Colonic mucosa (tissue), 4 donors: ENCODE measurements at regions not wholly inside any gene's neighbourhood (a gene's known extent, or its start where the extent isn't known, plus 50 kb on each side); places are given as distances from the start of the nearest gene placed in this dataset.
"Not testable (repeated sequence)": the region's sequence is repeated elsewhere in the genome, so short reads cannot be mapped to it uniquely, and the experiment has no call there.

Experiments
- DNase-seq: peaks from one replicate; pipeline ENCODE4 v3.0.0-alpha.2; 2020
- H3K27ac ChIP-seq: fragments of 200-600 bp; one replicate; pipeline ENCODE4 v1.8.0; 2021
- H3K27me3 ChIP-seq: fragments of 200-600 bp; one replicate; pipeline ENCODE4 v1.8.0; 2021
- H3K36me3 ChIP-seq: fragments of 200-600 bp; one replicate; pipeline ENCODE4 v1.8.0; 2021
- H3K4me1 ChIP-seq: fragments of 200-600 bp; one replicate; pipeline ENCODE4 v1.8.0; 2021; ENCODE audit warnings: mild to moderate bottlenecking
- H3K4me3 ChIP-seq: fragments of 200-600 bp; one replicate; pipeline ENCODE4 v1.8.0; 2021
- H3K9ac ChIP-seq, 2 donors: one replicate each; pipeline ENCODE4 v1.7.0; 2013; ENCODE audit warnings: control low read depth in 2 of 2, low read depth in 2 of 2, low read length in 2 of 2
- H3K9me3 ChIP-seq: fragments of 200-600 bp; one replicate; pipeline ENCODE4 v1.8.0; 2021
- CTCF ChIP-seq: fragments of 200-600 bp; IDR thresholded peaks from one replicate; pipeline ENCODE4 v1.8.0; 2022; ENCODE audit warnings: antibody characterized with exemption, mild to moderate bottlenecking
- intact Hi-C: fragments of 100-400 bp; cut with DNase I; formaldehyde crosslinking; loops from one replicate; pipeline ENCODE4 v1.14.1; 2022
- donor health status: healthy.
- donor health status: DM: no; HTN: no; CAD: no.
- donor health status: DM: no; HTN: no; CAD: no.

- Histone ChIP-seq H3K9ac (no peak overlapping the region), H3K27me3 (no peaks in the 10 kb centered on the region), H3K36me3 (no peaks in the 10 kb centered on the region), H3K4me3 (no peak overlapping the region), H3K27ac (no peak overlapping the region), H3K9me3 (no peaks in the 10 kb centered on the region), H3K4me1 (no peaks in the 10 kb centered on the region)
- intact Hi-C loops = no loop called here
- no peak for TF ChIP-seq CTCF
- DNase-seq = no peak
These were observed 265.4 kb upstream of the RAB4A start for GRCh38 chr1:229005556-229005955.

DNA sequence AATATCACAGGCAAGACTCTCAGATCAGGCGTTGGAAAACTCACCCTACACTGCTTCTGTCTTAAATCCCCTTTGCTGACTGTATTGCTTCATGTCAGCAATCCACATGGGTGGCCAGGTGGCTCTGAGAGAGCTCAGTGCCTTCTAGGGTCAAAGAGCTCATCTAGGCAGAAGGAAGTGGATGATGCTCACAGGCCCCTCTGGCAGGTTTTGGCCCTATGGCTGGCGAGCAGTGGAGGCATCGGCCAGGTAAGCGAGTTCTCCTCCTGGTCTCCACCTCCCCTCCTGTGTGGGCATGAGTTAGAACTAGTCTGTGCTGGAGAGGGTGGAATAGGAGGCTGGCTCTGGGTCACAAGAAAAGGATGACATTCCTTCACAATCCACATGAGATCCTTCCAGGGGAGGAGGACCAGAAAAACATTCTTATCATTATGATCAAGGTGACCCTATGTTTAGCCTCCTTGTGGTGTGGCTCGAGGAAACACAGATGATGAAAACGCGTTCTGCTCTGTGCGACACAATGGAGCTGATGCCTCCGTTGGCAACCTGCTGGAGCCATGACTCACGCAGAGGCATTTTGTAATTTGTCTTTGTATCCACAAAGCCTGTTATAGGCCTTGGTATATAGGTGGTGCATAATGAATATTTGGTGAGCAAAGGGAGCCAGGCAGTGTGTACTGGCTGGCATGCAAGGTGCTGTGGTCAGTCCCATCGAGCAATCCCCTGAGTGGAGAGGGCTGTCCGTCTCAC is 264.6 kb upstream of the RAB4A start:
- Histone ChIP-seq H3K27me3 (no peaks in the 10 kb centered on the region), H3K36me3 (no peaks in the 10 kb centered on the region), H3K4me1 (no peaks in the 10 kb centered on the region), H3K4me3 (no peak overlapping the region), H3K9me3 (no peaks in the 10 kb centered on the region), H3K9ac (no peak overlapping the region), H3K27ac (no peak overlapping the region)
- TF ChIP-seq CTCF = no peak
- intact Hi-C loops = no loop called here
- no peak for DNase-seq

DNA sequence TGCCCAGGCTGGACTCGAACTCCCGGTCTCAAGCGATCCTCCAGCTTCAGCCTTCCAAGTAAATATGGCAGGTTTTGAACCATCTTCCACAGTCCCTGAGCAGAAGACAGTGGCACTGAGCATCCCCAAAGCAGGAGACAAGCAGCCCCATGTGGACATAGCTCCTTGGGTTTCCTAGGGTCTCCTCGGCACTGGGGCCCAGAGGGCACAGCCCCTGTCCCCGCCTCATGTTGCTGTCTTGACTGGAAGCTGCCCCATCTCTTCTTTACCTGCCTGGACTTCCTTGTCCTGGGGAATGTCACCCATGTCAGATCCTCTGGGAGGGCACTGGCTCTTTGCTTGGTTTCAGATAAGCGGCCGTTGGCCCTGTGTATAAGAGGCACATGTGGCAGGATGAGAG is 263.7 kb upstream of the RAB4A start:
- H3K4me3 ChIP-seq = no peak overlapping the region
- no peak overlapping the region for H3K27ac ChIP-seq
- no peak for DNase-seq
- TF ChIP-seq CTCF = no peak
- H3K4me1 ChIP-seq = no peaks in the 10 kb centered on the region
- H3K27me3 ChIP-seq = no peaks in the 10 kb centered on the region
- intact Hi-C loops = no loop called here
- no peak overlapping the region for H3K9ac ChIP-seq
- no peaks in the 10 kb centered on the region for H3K36me3 ChIP-seq
- H3K9me3 ChIP-seq = no peaks in the 10 kb centered on the region

GRCh38 chr1:229007701-229008100 is 263.2 kb upstream of the RAB4A start:
- Histone ChIP-seq H3K27ac (no peak overlapping the region), H3K9me3 (no peaks in the 10 kb centered on the region), H3K4me3 (no peak overlapping the region), H3K27me3 (no peaks in the 10 kb centered on the region), H3K36me3 (no peaks in the 10 kb centered on the region), H3K4me1 (no peaks in the 10 kb centered on the region), H3K9ac (no peak overlapping the region)
- no peak for TF ChIP-seq CTCF
- DNase-seq = no peak
- intact Hi-C loops = no loop called here

- DNase-seq, H3K9me3 ChIP-seq, intact Hi-C loops, H3K4me1 ChIP-seq, H3K27ac ChIP-seq, H3K9ac ChIP-seq, H3K36me3 ChIP-seq, H3K27me3 ChIP-seq, H3K4me3 ChIP-seq: not testable (repeated sequence)
These were observed 262.6 kb upstream of the RAB4A start for GRCh38 chr1:229008347-229008746.

- intact Hi-C loops = no loop called here
- no peak for TF ChIP-seq CTCF
- no peak overlapping the region for H3K27ac ChIP-seq
- no peaks in the 10 kb centered on the region for H3K27me3 ChIP-seq
- no peaks in the 10 kb centered on the region for H3K9me3 ChIP-seq
- no peak overlapping the region for H3K9ac ChIP-seq
- no peak for DNase-seq
- no peaks in the 10 kb centered on the region for H3K4me1 ChIP-seq
- no peaks in the 10 kb centered on the region for H3K36me3 ChIP-seq
- H3K4me3 ChIP-seq = no peak overlapping the region
These were observed 259.9 kb upstream of the RAB4A start for GRCh38 chr1:229011022-229011421.
